ENCODE measurements at regions not wholly inside any gene's neighbourhood (a gene's known extent, or its start where the extent isn't known, plus 50 kb on each side); places are given as distances from the start of the nearest gene placed in this dataset.
"Not testable (repeated sequence)": the region's sequence is repeated elsewhere in the genome, so short reads cannot be mapped to it uniquely, and the experiment has no call there.

DNA sequence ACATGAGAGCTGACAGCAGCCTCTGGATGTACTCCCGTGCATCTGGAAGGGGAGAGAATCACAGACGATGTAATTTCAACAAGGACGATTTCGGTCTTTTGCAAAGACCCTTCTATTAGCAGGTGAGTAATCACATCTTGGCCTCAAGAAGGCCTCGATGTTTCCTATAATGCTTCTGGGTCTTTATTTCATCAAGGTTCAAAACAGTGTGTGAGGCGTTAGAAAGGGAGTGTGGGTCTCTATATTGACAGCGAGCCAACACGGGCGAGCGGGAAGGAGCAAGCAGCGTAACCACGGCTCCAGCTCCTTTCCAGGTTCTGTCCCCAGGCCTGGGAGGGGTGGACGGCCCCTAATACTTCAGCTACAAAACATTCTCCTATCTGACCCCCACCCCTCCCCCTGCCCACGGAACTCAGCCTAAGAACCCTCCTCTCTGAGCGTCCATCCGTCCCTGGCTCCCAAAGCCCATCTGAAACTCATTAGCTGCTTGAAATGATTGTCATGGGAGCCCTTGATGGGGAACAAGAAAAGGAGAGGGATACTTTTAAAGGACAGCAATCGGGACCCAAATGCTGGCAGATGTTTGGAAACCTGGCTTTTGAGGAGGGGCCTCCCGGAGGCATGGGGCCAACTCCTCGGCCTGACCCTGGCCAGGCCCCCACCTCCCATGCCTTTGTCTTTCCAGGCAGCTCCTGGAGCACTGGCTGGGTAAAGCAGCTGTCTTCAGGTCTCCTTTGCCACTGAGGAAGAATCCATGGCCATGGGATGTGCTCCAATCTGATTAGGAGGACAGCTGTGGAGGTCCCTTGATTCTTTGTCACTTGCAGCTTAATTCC lies 250.8 kb downstream of the FOXD2 start:
- DNase-seq: no peak

DNA sequence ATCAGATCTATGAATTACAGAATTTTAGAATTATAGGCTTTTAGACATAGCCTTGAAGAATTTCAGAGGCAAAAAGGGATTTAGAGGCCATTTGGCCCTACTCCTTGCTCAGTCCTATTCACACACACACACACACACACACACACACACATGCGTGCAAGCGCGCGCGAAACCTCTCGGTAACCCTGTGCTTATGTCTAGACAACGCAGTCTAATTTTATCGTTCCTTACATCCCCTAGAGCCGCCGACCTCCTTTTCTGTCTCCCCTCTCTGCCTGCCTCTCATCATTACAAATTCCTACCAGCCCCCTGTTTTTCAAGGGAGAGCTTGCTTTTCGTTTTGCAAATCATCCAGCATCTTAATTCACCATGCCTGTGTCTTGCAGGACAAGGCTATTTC lies 252.1 kb downstream of the FOXD2 start:
- no peak for DNase-seq

DNA sequence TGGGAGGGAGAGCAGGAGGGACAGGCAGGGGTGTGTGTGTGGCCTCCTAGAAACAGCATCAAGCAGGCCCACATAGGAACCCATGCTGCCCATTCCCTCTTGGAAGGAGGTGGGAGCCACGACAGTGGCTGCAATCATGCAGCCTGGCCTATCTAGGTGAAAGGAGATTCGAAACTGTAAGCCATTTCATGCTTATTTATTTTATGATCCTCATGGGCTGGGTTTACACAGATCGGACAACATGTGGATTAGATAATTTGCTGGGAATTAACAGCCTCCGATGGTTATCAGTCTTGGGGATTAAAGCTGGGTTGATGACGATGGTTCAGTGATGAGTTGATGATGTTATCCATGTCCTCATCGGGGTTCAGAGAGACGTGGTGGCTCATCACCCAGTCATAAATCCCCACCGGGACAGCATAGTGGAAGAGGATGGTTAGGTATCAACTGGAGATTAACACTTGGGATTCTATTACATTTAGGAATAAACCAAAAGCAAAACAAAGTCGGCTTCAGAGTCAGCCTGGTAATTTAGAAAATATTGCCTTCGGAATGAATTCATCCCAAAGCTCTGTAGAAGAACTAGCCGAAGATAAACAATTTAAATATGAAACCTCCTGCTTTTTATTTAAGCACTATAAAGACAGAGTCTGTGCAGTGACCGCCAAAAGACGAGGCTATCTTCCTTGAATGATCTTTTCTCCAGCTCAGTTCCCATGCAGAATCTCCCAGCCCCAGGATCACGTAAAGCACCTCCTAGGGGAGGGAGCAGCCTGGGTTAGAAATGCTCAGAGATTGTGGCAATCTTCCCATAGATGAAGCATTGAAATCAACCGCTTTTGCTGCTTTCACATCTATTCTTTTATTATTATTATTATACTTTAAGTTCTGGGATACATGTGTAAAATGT lies 252.8 kb downstream of the FOXD2 start:
- DNase-seq: no peak

DNA sequence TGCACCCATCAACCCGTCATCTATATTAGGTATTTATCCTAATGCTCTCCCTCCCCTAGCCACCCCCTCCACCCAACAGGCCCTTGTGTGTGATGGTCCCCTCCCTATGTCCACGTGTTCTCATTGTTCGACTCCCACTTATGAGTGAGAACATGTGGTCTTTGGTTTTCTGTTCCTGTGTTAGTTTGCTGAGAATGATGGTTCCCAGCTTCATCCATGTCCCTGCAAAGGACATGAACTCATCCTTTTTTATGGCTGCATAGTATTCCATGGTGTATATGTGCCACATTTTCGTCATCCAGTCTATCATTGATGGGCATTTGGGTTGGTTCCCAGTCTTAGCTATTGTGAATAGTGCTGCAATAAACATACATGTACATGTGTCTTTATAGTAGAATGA lies 253.4 kb downstream of the FOXD2 start:
- not testable (repeated sequence) for DNase-seq

DNA sequence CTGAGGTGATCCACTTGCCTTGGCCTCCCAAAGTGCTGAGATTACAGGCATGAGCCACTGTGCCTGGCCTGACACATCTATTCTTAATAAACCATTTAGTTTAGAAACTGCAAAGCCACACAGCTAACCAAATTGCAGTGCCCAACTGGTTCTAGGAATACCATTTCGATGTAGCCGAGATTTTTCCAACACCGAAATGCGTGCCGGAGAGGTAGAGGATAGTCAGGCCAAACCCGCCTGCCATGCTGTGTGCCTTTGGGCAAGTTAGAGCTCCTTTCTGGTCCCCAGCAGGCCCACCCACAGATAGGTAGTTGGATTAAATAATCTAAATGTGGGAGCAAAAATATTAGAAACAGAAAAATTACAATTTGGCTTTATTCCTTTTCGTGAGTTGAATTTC lies 254.4 kb downstream of the FOXD2 start:
- no peak for DNase-seq

DNA sequence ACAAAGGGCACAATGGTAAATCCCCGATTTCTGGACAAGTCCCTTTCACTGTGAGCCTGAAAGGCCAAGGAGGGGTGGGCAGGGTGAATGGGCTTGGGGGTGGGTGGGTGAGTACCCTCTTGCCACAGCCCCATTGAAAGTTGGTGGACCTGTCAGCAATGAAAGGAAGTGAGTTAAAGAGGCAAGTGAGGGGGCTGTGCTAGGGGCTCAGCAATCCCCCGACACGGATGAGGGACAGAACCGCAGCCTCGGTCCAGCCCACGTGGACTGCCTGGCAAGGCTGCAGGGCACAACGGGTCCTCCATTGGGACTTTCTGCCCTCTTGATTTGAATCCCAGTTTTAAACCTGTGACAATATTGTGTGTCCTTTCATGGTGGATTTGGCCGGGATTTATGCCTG lies 255.3 kb downstream of the FOXD2 start:
- DNase-seq: no peak

DNA sequence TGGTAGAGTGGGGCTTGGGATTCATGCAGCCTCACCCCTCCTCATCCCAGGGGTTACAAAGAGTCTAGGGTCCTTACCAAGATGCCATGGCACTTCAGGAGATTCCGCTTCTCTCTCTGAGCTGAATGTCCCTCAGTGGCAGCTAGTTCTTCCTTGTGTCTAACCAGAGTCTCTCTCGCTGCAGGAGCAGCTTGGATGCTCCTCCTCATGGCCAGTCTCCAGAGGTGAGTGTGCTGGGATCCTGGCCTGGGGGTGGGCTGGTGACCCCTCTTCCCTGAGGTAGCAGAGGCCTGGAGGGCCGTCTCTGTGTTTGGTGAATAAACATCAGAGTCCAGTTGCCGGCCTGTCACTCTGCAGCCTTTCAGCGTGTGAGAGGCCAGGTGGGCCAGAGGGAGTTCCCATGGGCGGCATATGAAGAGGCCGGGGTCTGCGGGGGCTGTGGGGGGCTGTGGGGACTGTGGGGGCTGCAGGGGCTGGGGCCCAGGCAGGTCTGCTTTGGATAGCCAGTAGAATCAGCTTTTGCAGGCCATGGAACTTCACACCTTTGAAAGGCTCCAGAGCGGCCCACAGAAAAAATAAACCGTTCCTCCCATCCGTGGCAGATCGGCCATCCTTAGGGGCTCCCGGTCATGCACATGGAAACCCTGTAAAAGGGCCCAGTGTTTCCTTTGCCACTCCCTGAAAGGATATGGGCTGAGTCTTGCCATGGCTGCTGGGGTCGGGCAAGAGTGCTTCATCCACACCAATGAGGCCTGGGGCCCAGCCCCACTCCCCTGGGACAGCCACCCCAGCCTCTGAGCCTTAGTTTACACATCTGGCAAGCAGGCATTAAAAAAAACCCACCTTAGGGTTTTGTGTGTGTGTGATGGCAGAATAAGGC lies 256.4 kb downstream of the FOXD2 start:
- no peak for DNase-seq

DNA sequence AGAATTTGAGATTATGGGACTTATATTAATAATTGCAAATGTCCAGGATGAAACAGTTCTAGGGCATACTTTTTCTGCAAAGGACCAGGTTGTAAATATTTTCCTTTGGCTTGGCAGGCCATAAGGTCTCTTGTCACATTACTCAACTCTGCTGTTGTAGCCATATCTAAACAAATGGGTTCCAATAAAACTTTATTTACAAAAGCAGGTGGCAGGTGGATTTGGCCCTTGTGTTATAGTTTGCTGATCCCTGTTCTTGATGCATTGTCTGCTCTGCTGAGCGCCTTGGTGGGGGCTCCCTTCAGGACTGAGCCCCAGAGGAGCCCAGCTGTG lies 258.5 kb downstream of the FOXD2 start:
- DNase-seq: no peak

DNA sequence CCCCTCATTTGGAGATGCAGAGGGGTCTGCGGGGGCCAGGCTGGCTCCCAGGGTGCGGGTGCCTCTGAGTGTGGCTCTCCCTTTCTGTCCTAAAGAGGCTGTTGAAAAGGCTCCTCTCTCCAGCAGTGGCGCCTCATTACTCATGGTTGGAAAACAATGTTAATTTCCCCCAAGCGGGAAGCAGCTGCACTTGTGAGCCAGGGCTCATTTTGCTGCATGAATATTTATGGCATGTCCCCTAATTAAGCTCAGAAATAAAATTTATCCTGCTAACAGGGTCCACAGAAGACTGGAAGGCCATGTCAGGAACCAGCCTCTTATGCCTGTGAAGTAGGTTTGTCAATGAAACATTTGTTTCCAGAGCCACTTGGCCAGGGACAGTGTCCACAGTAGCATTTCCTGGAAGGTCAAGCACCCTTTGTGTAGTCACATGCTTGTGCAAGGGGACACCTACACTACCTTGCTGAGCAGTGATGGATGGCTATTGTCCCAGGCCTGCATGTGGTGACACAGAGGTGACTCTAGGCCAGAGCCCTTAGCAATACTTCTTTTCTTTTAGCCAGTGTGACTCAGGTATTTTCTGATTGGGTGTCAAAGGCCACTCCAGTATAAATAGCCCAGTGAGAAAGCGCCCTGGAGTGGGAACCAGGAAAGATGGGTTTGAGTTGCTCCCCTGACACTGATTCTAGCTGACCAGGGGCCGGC lies 259.0 kb downstream of the FOXD2 start:
- no peak for DNase-seq

DNA sequence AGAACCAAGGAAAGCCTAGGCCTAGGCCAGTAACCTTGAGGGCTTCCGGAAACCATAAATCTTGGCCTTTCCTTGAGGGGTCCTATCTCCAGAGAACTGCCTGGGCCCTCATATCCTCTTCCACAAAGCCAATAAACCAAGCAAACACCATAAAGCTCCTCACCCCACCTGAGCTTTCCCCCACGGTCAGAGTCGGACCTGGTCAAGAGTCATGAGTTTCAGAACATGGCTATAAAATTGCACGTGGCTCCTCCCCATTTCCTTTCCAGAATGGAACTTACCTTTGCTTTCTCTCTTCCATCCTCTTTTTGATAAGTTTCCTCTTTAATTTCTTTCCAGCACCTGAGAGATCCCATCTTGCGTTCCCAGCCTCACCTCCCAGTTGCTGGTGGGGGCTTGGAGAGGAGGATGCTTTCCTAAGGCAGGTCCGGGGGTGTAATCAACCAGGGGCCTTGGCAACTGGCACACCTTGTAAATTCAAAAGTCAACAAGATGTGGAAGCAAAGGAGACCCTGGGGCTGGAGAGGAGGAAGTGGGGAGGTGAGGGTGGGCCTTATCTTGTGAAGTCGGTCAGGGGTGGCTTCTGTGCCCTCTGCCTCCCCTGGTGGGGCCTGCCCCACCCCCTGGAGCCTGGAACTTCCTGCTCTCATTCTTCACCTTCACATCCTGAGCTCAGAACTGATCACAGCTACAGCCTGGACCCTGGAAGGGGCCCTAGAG lies 259.9 kb downstream of the FOXD2 start:
- DNase-seq: no peak

DNA sequence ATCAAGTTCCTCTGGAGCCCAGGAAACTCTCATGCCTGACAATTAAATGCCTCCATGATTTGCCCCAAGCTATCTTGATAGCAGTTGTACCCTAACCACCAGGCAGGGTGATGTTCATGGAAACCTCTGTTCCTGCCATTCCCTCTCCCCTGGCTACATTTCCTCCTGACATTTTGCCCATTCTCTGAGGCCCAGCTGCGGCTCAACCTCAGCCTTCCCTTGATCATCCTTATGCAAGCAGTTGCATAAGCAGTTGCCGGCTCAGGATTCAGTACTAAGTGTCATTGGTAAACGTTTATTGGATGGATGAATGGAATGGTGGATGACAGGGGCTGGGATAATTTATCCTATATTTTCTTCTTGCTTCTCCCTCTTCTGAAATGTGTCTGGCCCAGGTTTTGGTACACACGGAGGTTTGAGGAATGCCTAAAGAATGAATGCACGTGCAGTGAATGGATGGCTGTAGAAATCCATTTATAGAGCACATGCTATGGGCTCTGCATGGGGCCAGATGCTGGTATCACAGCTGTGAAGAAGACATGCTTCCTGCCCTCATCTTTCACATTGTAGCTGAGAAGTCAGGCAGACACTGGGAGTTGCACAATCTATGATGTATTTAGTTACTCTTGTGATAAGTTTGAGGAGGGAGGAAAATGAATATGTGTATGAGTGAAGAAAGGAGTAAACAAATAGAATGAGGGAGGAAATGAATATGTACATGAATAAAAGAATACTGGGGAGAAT lies 261.8 kb downstream of the FOXD2 start:
- no peak for DNase-seq

DNA sequence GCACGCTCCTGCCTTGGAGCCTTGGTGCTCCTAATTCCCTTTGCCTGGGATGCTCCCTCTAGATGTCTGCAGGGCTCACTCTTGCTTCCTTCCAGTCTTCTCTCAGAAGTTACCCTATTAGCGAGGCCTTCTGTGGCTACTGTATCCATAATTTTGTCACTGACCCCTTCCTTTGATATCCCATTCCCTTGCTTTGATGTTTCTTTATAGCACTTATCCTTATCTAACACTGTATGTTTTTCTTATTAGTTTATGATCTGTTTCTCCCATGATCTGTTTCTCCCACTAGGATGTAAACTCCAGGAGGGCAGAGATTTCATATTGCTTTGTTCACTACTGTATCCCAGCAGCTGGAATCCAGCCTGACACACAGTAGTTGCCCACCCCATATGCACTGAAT lies 263.4 kb downstream of the FOXD2 start:
- no peak for DNase-seq

DNA sequence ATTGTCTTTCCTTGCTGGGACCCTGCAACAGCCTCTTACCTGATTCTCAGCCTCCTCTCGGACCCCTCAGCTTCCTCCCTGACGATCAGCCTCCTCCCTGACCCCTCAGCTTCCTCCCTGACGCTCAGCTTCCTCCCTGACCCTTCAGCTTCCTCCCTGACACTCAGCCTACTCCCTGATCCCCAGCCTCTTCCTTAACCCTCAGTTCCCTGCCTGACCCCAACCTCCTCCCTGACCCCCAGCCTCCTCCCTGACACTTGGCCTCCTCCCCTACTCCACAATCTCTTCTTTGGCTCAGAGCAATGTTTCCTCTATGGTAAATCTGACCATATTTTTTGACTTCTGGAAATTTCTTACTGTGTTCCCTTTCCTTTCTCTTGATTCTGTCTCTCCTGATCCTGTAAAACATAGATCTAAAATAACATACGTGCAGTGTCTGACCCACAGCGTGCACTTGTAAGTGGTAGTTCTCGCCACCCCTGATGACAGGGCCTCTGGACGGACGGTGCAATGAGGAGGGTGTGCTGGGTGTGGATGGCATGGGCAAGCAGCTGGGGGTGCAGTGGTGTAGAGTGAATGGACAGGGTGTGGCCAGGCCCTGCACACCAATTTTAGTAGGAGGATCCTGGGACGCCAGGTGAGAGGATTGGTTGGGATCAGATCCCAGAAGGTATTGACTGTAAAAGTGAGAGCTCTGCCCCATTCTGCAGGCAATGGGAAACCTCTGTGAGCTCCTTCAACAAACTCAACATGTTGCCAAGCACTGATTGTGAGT lies 264.1 kb downstream of the FOXD2 start:
- no peak for DNase-seq

DNA sequence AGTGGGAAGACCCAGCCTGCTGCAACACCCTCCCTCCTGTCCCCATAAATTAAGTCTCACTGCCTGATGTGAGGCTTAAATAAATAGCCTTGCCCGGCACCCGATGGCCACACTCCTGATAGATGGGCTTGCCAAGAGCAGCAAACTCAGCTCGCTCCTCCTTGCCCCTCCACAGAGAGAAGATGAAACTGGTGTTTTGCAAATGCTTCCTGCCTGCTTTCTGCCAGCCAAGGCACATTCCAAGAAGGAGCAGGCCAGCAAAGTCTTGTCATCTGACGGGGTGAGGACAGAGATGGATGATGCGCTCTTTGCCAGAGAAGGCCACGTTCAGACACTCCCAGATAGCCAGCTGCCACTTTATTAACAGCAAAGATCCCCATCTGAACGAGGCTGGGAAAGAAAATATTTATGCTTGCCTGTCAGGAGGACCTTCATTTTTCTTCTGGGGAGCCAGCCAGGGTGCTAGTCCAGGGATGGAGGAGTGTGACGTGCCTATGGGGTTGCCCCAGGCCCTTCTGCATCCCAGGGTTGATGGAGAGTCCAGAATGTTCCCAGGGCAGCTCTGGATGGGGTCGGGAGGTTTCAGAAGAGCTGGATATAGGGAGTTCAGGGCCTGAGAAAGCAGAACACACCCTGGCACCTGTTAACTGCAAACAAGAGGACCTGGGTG lies 265.4 kb downstream of the FOXD2 start:
- no peak for DNase-seq

DNA sequence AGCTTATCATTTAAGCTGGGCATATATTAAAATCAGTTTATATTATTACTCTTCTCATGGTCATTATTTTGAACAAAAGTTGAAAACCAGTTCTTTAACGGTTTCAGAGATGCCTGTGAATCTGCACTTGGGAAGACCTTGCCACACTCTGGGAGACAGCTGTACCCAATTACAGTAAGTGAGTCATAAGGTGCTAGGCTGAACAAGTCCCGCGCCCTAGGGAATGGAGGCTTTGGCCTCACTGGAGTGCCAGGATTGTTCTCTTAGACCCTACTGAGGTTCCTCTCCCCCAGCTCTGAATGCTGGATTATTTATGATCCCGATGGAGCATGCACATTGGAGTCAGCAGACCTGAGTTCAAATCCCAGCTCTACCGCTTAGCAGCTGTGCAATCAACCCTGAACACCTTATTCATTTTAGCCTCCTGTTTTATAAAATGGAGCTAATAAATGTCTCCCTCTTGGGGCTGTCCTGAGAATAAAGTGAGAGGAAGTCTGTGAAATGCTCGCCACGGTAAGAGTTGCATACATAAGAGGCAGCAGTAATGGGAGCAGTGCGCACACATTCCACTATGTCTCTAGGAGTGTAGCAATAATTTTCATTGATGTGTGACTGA lies 266.2 kb downstream of the FOXD2 start:
- DNase-seq: no peak

DNA sequence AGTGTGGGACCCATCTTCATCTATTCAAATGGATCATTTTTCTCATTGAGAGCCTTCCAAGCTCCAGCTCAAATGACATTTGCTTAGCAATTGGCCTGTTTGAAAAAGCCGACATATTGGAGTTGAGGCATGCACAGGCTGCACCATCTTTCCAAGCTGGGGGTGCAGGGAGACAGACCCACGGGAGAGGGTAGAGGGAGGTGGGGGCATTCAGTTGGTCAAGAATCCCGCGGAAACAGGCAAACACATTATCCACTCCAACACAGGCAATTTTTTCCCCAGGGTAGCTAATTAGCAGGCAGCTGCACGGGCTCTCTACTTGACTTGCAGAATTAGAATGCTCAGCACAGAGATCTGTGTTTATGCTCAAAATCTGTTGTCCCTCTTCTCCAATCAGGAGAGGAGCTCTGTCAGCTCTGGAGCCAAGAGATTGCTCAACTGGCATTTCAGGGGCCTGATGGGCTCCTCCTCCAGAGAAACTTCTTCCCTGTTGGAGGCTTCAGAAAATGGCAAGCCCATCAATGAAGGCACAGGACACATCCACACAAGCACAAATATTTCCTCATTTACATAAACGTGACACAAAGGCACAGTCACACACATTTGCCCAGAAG lies 267.8 kb downstream of the FOXD2 start:
- no peak for DNase-seq

DNA sequence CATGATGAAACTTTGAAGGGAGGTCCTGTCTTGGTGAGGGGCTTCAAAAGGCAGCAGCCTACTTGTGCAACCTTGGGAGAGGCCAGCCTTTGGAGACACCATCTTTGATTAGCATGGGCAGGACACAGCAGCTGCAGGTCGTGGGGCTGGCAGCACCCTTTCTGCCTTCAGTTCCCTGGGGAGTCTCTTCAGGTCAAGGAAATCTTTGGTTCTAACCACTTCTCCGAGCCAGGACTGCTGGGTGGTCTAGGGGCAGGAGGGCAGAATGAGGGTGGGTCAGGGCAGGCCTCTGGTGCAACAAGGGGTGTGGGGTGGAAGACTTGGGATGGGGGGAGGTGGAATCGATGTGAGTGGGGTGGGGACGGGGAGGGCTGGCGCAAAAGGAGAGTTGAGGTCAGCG lies 269.7 kb downstream of the FOXD2 start:
- no peak for DNase-seq

DNA sequence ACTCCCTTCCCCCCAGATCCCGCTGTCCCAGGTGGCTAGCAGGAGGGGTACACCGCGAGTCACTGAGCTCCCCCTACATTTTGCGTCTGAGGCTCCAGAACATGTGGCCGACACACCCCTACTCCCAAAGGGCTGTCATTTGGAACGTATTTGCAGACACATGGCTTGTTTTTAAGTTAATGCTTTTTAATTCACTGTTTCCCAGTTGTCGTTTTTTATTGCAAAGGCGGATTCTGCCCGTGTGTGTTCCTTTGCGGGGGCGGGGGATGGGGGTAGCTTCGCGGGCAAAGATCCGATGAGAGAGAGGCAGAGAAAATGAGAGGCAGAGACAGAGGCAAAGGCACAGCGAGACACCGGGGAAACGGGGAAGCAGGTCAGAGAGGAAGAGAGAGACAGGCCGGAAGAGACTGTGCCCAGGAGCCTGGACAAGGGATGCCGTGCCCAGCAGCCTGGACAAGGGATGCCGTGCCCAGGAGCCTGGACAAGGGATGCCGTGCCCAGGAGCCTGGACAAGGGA lies 270.2 kb downstream of the FOXD2 start:
- DNase-seq: no peak

DNA sequence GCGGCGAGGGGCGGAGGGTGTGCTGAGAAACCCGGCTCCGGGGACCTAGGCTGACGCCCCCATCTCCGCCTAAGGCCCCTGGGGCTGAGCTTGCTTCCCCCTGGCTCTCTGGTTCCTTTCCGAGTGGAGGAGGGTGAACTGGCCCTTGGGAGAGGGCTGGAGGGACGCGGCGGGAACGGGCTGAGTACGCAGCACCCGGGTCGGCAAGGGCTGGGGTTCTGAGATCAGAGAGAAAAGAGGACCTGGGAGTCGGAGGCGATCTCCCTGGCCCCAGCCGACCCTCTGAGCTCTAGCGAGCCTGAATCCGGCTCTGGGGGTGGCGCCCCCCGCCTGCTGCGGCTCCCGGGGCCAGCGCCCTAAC lies 270.8 kb downstream of the FOXD2 start:
- no peak for DNase-seq

All from central memory CD4-positive, alpha-beta T cell (primary cell).